Heart right ventricle (tissue), 16 donors: ENCODE measurements at regions not wholly inside any gene's neighbourhood (a gene's known extent, or its start where the extent isn't known, plus 50 kb on each side); places are given as distances from the start of the nearest gene placed in this dataset.

ENCODE experiments used
- ATAC-seq, 8 donors: fragments of 200-7000 bp; cut with Tn5 transposase; one replicate each; pipeline ENCODE4 v1.9.1; 2020; ENCODE audit warnings: mild to moderate bottlenecking in 8 of 8, moderate library complexity in 8 of 8, moderate number of reproducible peaks in 1 of 8
- DNase-seq, 2 donors: peaks; one replicate each; pipeline ENCODE4 v3.0.0-alpha.2; 2020
- H3K27ac ChIP-seq, 10 donors: fragments of 200-600 bp; sonication (generic) in 2 of 10; one replicate each; pipeline versions ENCODE4 v1.5.0 to v1.8.0; 2020 to 2022; ENCODE audit warnings: mild to moderate bottlenecking in 3 of 10
- H3K27me3 ChIP-seq, 7 donors: fragments of 200-600 bp; one replicate each; pipeline ENCODE4 v1.8.0; 2021 to 2022; ENCODE audit warnings: mild to moderate bottlenecking in 2 of 7
- H3K36me3 ChIP-seq, 9 donors: fragments of 200-600 bp; sonication (generic) in 1 of 9; one replicate each; pipeline versions ENCODE4 v1.5.0 to v1.8.0; 2020 to 2022; ENCODE audit warnings: mild to moderate bottlenecking in 2 of 9
- H3K4me1 ChIP-seq, 9 donors: fragments of 200-600 bp; sonication (generic) in 1 of 9; one replicate each; pipeline versions ENCODE4 v1.5.0 to v1.8.0; 2020 to 2022; ENCODE audit warnings: mild to moderate bottlenecking in 4 of 9
- H3K4me3 ChIP-seq, 10 donors: fragments of 200-600 bp; sonication (generic) in 2 of 10; one replicate each; pipeline versions ENCODE4 v1.5.0 to v1.8.0; 2020 to 2022; ENCODE audit warnings: mild to moderate bottlenecking in 7 of 10, moderate library complexity in 2 of 10
- H3K9me3 ChIP-seq, 11 donors: fragments of 200-600 bp in 10 of 11; sonication (generic) in 2 of 11; one replicate each; pipeline versions ENCODE4 v1.5.0 to v1.8.0; 2013 to 2022; ENCODE audit warnings: mild to moderate bottlenecking in 2 of 11, control low read depth in 1 of 11, moderate library complexity in 1 of 11
- CTCF ChIP-seq, 9 donors: fragments of 200-600 bp; sonication (generic) in 2 of 9; IDR thresholded peaks; one replicate each; pipeline versions ENCODE4 v1.5.0 to v1.8.0; 2021 to 2022; ENCODE audit warnings: antibody characterized with exemption in 9 of 9, mild to moderate bottlenecking in 5 of 9, moderate library complexity in 1 of 9
- WGBS, 2 donors: extraction: QIAGEN DNeasy Blood & Tissue Kit; methylation state at CpG; one replicate each; pipeline ENCODE4 v1.1.7; 2013; ENCODE audit warnings: inconsistent platforms in 1 of 2; 5-methylcytosine and 5-hydroxymethylcytosine counted together
- intact Hi-C, 10 donors: fragments of 100-400 bp; cut with DNase I; formaldehyde crosslinking; loops; one replicate each; pipeline versions ENCODE4 v1.11.1 to v1.14.2; 2022
- donor health status: Arrhythmogenic right ventricular cardiomyopathy.
- donor health status: ischemic (EF 13 %, LVEDD 7.1; RV severe dilation, severe dysfunction).
- donor health status: healthy with polysubstance abuse.
- donor health status: DM: no; HTN: yes; CAD: no.
- donor health status: DM: no; HTN: no; CAD: no.
- donor health status: ischemic (EF 25% LVEDD 6.9; RV normal size, moderate dysfunction).
- donor health status: ischemic (EF 25% LVEDD 5.7; RV mildly dilated, moderate dysfunction).
- donor health status: healthy.
- donor health status: DM: yes; HTN: yes; CAD: no.
- donor health status: Ischemic cardiomyopathy.
- donor health status: ischemic (EF 35%, LVEDD 5.7; RV mildly dilated, moderate dysfunction).
- donor health status: nonischemic (EF 11% LVEDD 7.7; RV severe dilation, severe dysfunction).
- donor health status: DM: yes; HTN: yes; CAD: no.
- donor health status: PGD.
- donor health status: ischemic (EF 29% LVEDD 5.4; RV normal size, mild dysfunction).
- donor health status: nonischemic (EF 23%, LVEDD 6.1; RV moderate dilation, normal function).

- intact Hi-C loops = no loop called here
- WGBS, 2 donors = 59 to 65% methylated on average over 4 of the region's 4 CpGs
- Histone ChIP-seq H3K9me3 (peaks cover 0 to 24% (median 0%) of the 10 kb centered on the region in 11 donors), H3K4me3 (no peak overlapping the region), H3K27ac (no peak overlapping the region), H3K4me1 (peaks cover 0 to 29% (median 12%) of the 10 kb centered on the region in 9 donors), H3K36me3 (no peaks in the 10 kb centered on the region), H3K27me3 (peaks cover 0 to 64% (median 38%) of the 10 kb centered on the region in 7 donors)
- TF ChIP-seq CTCF (IDR thresholded peaks at IDR 0.05) = no peak
- DNase-seq (no peak), ATAC-seq (no peak)
These were observed 187.4 kb downstream of the C16orf95 start for GRCh38 chr16:87129771-87130170.

GRCh38 chr16:87131061-87131995, 185.9 kb downstream of the C16orf95 start:
- no peak overlapping the region for H3K4me3 ChIP-seq
- H3K27me3 ChIP-seq = peaks cover 0 to 57% (median 25%) of the 10 kb centered on the region in 7 donors
- DNase-seq (no peak), ATAC-seq (no peak)
- peaks cover 0 to 24% (median 0%) of the 10 kb centered on the region in 11 donors for H3K9me3 ChIP-seq
- no peak overlapping the region for H3K27ac ChIP-seq
- no peak for TF ChIP-seq CTCF (IDR thresholded peaks at IDR 0.05)
- 80 to 81% methylated on average over 16 of the region's 16 CpGs for WGBS, 2 donors
- H3K36me3 ChIP-seq = no peaks in the 10 kb centered on the region
- H3K4me1 ChIP-seq = peaks cover 0 to 17% (median 12%) of the 10 kb centered on the region in 9 donors
- intact Hi-C loops = no loop called here

GRCh38 chr16:87131996-87132345, 185.2 kb downstream of the C16orf95 start:
- H3K9me3 ChIP-seq = peaks cover 0 to 24% (median 0%) of the 10 kb centered on the region in 11 donors
- no peaks in the 10 kb centered on the region for H3K36me3 ChIP-seq
- 63 to 68% methylated on average over 6 of the region's 6 CpGs for WGBS, 2 donors
- peaks cover 0 to 52% (median 19%) of the 10 kb centered on the region in 7 donors for H3K27me3 ChIP-seq
- intact Hi-C loops = no loop called here
- H3K4me1 ChIP-seq = peaks cover 0 to 11% (median 7%) of the 10 kb centered on the region in 9 donors
- H3K4me3 ChIP-seq = no peak overlapping the region
- DNase-seq (no peak), ATAC-seq (no peak)
- TF ChIP-seq CTCF (IDR thresholded peaks at IDR 0.05) = no peak
- H3K27ac ChIP-seq = no peak overlapping the region

GRCh38 chr16:87132361-87133014, 184.7 kb downstream of the C16orf95 start:
- peak in 5 of 8 donors; percentile 33 to 71 (median 41) for ATAC-seq
- peaks cover 0 to 29% (median 0%) of the 10 kb centered on the region in 11 donors for H3K9me3 ChIP-seq
- WGBS, 2 donors = 39 to 53% methylated on average over 20 of the region's 20 CpGs

More at GRCh38 chr16:87132361-87133014, 184.7 kb downstream of the C16orf95 start:
- intact Hi-C loops = no loop called here
- Histone ChIP-seq H3K4me3 (no peak overlapping the region), H3K27ac (no peak overlapping the region), H3K4me1 (peaks cover 0 to 6% (median 3%) of the 10 kb centered on the region in 9 donors), H3K27me3 (peaks cover 0 to 47% (median 13%) of the 10 kb centered on the region in 7 donors), H3K36me3 (no peaks in the 10 kb centered on the region)
- peak in 1 of 2 donors; percentile 25 for DNase-seq
- no peak for TF ChIP-seq CTCF (IDR thresholded peaks at IDR 0.05)
